ENCODE measurements at regions not wholly inside any gene's neighbourhood (a gene's known extent, or its start where the extent isn't known, plus 50 kb on each side); places are given as distances from the start of the nearest gene placed in this dataset.
"Not testable (repeated sequence)": the region's sequence is repeated elsewhere in the genome, so short reads cannot be mapped to it uniquely, and the experiment has no call there.

- 24% methylated on average over 8 of the region's 19 CpGs; no CpG with 5 or more reads in 1 of the 2 experiments for WGBS, 2 experiments (ENCODE audit: extremely low coverage in 1 of 2, insufficient coverage in 1 of 2, insufficient read length in 1 of 2, insufficient replicate concordance in 2 of 2, low coverage in 1 of 2, low lambda C conversion rate in 2 of 2, missing lambda C conversion rate in 1 of 2)
- H2BK5ac ChIP-seq (ENCODE audit: low read depth, low read length); H3K27me3 ChIP-seq (replicated peaks in 1 of 4; ENCODE audit: control insufficient read depth in 3 of 4, extremely low read depth in 1 of 4, insufficient read depth in 3 of 4, low read length in 3 of 4); H3K79me1 ChIP-seq (ENCODE audit: low read depth, low read length); H2BK15ac ChIP-seq (ENCODE audit: low read length); H4K8ac ChIP-seq (ENCODE audit: extremely low read depth, insufficient read depth, low read length); H3K79me2 ChIP-seq (ENCODE audit: control insufficient read depth in 1 of 2, insufficient read depth in 2 of 2, low read length in 2 of 2); H4K5ac ChIP-seq (ENCODE audit: insufficient read length, low read depth, low read length); H2AFZ ChIP-seq (ENCODE audit: low read length); FAIRE-seq; H3K56ac ChIP-seq (replicated peaks; ENCODE audit: insufficient read length, low read depth, low read length); H3K14ac ChIP-seq (ENCODE audit: insufficient read length); H2BK120ac ChIP-seq (replicated peaks; ENCODE audit: low read depth, low read length); H2BK20ac ChIP-seq (ENCODE audit: low read length); H3K4ac ChIP-seq (replicated peaks; ENCODE audit: insufficient read length, low read depth, low read length); H3K23ac ChIP-seq (ENCODE audit: insufficient read length); POLR2A ChIA-PET (ENCODE audit: partially characterized antibody); H3K4me1 ChIP-seq (replicated peaks in 1 of 4; ENCODE audit: control insufficient read depth in 3 of 4, insufficient read depth in 4 of 4, low read length in 3 of 4); H3K23me2 ChIP-seq (ENCODE audit: low read depth, low read length); CTCF ChIA-PET (ENCODE audit: partially characterized antibody); H2AK5ac ChIP-seq (ENCODE audit: low read depth, low read length); H3K36me3 ChIP-seq (ENCODE audit: control insufficient read depth in 2 of 4, insufficient read depth in 4 of 4, low read length in 3 of 4); H4K20me1 ChIP-seq (replicated peaks in 1 of 2; ENCODE audit: control insufficient read depth in 1 of 2, insufficient read depth in 2 of 2, low read length in 2 of 2); H3K18ac ChIP-seq (ENCODE audit: extremely low read depth, low read length); DNase-seq (ENCODE audit: low read depth in 1 of 2, low spot score in 2 of 2); H3K9me3 ChIP-seq (ENCODE audit: insufficient read depth in 2 of 2, low read depth in 1 of 2, low read length in 1 of 2); H4K91ac ChIP-seq (replicated peaks; ENCODE audit: insufficient read length, low read length); H3K27ac ChIP-seq (ENCODE audit: low read depth, low read length); H2BK12ac ChIP-seq (ENCODE audit: low read depth, low read length); H3K9ac ChIP-seq (replicated peaks in 1 of 4; ENCODE audit: extremely low read depth in 1 of 4, low read depth in 3 of 4, low read length in 3 of 4): not testable (repeated sequence)
- Histone ChIP-seq H3K4me3 (ENCODE audit: extremely low read depth in 1 of 4, insufficient read depth in 2 of 4, low read depth in 3 of 4, low read length in 4 of 4) (peak overlapping the region in 3 of 4 experiments; percentile 24 to 49 (median 47); a peak in 3 of 8 replicates), H3K4me2 (ENCODE audit: insufficient read depth in 1 of 2, low read depth in 2 of 2, low read length in 2 of 2) (peak overlapping the region; percentile 29 to 57; a peak in 1 of 4 replicates)
These were observed 505.0 kb downstream of the PRIM2 start for GRCh38 chr6:57822448-57822847.
